Endothelial cell (in vitro differentiated cells): ENCODE measurements at regions not wholly inside any gene's neighbourhood (a gene's known extent, or its start where the extent isn't known, plus 50 kb on each side); places are given as distances from the start of the nearest gene placed in this dataset.
A peak's percentile ranks its signal among the peaks of the same experiment; 100 is the strongest.

Experiments used
- DNase-seq: peaks from one replicate; pipeline ENCODE4 v3.0.0; 2021; ENCODE audit warnings: low spot score
- H3K27ac Mint-ChIP-seq: one replicate; pipeline ENCODE4 v1.8.0; 2021; ENCODE audit warnings: mixed read lengths, inconsistent platforms; ENCODE audit not compliant: unreplicated experiment
- H3K27me3 Mint-ChIP-seq: one replicate; pipeline ENCODE4 v1.8.0; 2021; ENCODE audit warnings: mild to moderate bottlenecking, moderate library complexity, mixed read lengths, inconsistent platforms; ENCODE audit not compliant: unreplicated experiment
- H3K36me3 Mint-ChIP-seq: one replicate; pipeline ENCODE4 v1.8.0; 2021; ENCODE audit warnings: mild to moderate bottlenecking, low read depth, mixed read lengths, inconsistent platforms; ENCODE audit not compliant: unreplicated experiment
- H3K4me1 Mint-ChIP-seq: one replicate; pipeline ENCODE4 v1.8.0; 2021; ENCODE audit warnings: mild to moderate bottlenecking, mixed read lengths, inconsistent platforms; ENCODE audit not compliant: unreplicated experiment
- H3K4me3 Mint-ChIP-seq: one replicate; pipeline ENCODE4 v1.8.0; 2021; ENCODE audit warnings: mild to moderate bottlenecking, mixed read lengths, inconsistent platforms; ENCODE audit not compliant: unreplicated experiment
- H3K9me3 Mint-ChIP-seq: one replicate; pipeline ENCODE4 v1.8.0; 2021; ENCODE audit warnings: mixed read lengths, inconsistent platforms; ENCODE audit not compliant: unreplicated experiment
- CTCF ChIP-seq: fragments of 200-600 bp; sonication (generic); IDR thresholded peaks from one replicate; pipeline ENCODE4 v1.5.0; 2021; ENCODE audit warnings: antibody characterized with exemption; ENCODE audit not compliant: unreplicated experiment

- Mint-ChIP-seq H3K9me3 (no peaks in the 10 kb centered on the region), H3K4me3 (no peak overlapping the region), H3K27me3 (peaks cover 3% of the 10 kb centered on the region), H3K36me3 (no peaks in the 10 kb centered on the region), H3K27ac (peak overlapping the region; percentile 16), H3K4me1 (peaks cover 6% of the 10 kb centered on the region)
- TF ChIP-seq CTCF: no peak
- DNase-seq: no peak
Measured at GRCh38 chr18:5058768-5059695, 138.0 kb downstream of the AKAIN1 start.

GRCh38 chr18:5057386-5058348, 139.4 kb downstream of the AKAIN1 start:
- Mint-ChIP-seq H3K36me3 (no peaks in the 10 kb centered on the region), H3K27ac (no peak overlapping the region), H3K27me3 (peaks cover 2% of the 10 kb centered on the region), H3K4me1 (peaks cover 6% of the 10 kb centered on the region), H3K4me3 (no peak overlapping the region), H3K9me3 (no peaks in the 10 kb centered on the region)
- peak; percentile 91 for TF ChIP-seq CTCF
- peak; percentile 78 for DNase-seq

GRCh38 chr18:5052491-5052890, 144.6 kb downstream of the AKAIN1 start:
- no peaks in the 10 kb centered on the region for H3K4me1 Mint-ChIP-seq

GRCh38 chr18:5051207-5051606, 145.8 kb downstream of the AKAIN1 start:
- H3K4me3 Mint-ChIP-seq: no peak overlapping the region
- no peak for DNase-seq
- no peaks in the 10 kb centered on the region for H3K4me1 Mint-ChIP-seq
- peaks cover 6% of the 10 kb centered on the region for H3K36me3 Mint-ChIP-seq
- no peak overlapping the region for H3K27ac Mint-ChIP-seq
- peaks cover 4% of the 10 kb centered on the region for H3K27me3 Mint-ChIP-seq
- H3K9me3 Mint-ChIP-seq: no peaks in the 10 kb centered on the region
- no peak for TF ChIP-seq CTCF

More at GRCh38 chr18:5052491-5052890, 144.6 kb downstream of the AKAIN1 start:
- H3K4me3 Mint-ChIP-seq: no peak overlapping the region
- H3K27ac Mint-ChIP-seq: no peak overlapping the region
- peaks cover 6% of the 10 kb centered on the region for H3K36me3 Mint-ChIP-seq
- H3K27me3 Mint-ChIP-seq: peaks cover 4% of the 10 kb centered on the region
- no peaks in the 10 kb centered on the region for H3K9me3 Mint-ChIP-seq
- no peak for TF ChIP-seq CTCF
- no peak for DNase-seq
